Ovary (tissue), 7 donors: ENCODE measurements at regions not wholly inside any gene's neighbourhood (a gene's known extent, or its start where the extent isn't known, plus 50 kb on each side); places are given as distances from the start of the nearest gene placed in this dataset.

Experiments
- DNase-seq, 5 donors: peaks; one replicate each; pipeline ENCODE4 v3.0.0-alpha.2; 2019 to 2020
- H3K27ac ChIP-seq, 2 donors: fragments of 200-600 bp; one replicate each; pipeline versions ENCODE4 v1.5.1 to v1.8.0; 2019 to 2022
- H3K27me3 ChIP-seq: fragments of 200-600 bp; one replicate; pipeline ENCODE4 v1.8.0; 2022
- H3K36me3 ChIP-seq: fragments of 200-600 bp; sonication (generic); one replicate; pipeline ENCODE4 v1.5.1; 2019
- H3K4me1 ChIP-seq: one replicate; pipeline ENCODE4 v1.8.1; 2013; ENCODE audit warnings: mild to moderate bottlenecking, moderate library complexity; ENCODE audit not compliant: insufficient read depth
- H3K4me3 ChIP-seq: fragments of 200-600 bp; sonication (generic); one replicate; pipeline ENCODE4 v1.5.1; 2017
- H3K9me3 ChIP-seq, 2 donors: fragments of 200-600 bp in 1 of 2; sonication (generic) in 1 of 2; one replicate each; pipeline versions ENCODE4 v1.5.1 to v1.8.1; 2013 to 2019; ENCODE audit warnings: mild to moderate bottlenecking in 1 of 2, moderate library complexity in 1 of 2
- CTCF ChIP-seq, 3 donors: fragments of 450-650 bp in 2 of 3; fragments of 200-600 bp in 1 of 3; IDR thresholded peaks; one replicate each; pipeline versions ENCODE4 v1.5.1 to v1.8.0; 2016 to 2022; ENCODE audit warnings: antibody characterized with exemption in 3 of 3, mild to moderate bottlenecking in 1 of 3
- EP300 ChIP-seq: sonication (generic); formaldehyde crosslinking; IDR thresholded peaks from one replicate; pipeline ENCODE4 v1.6.1; 2017; ENCODE audit warnings: antibody characterized with exemption
- POLR2A ChIP-seq: fragments of 450-650 bp; IDR thresholded peaks from one replicate; pipeline ENCODE4 v1.6.1; 2017; ENCODE audit warnings: antibody characterized with exemption, mild to moderate bottlenecking, moderate library complexity
- WGBS, 3 donors: extraction: QIAGEN DNeasy Blood & Tissue Kit in 1 of 3; methylation state at CpG; one replicate each; pipeline versions ENCODE4 v1.1.5 to v1.1.7; 2013 to 2017; 5-methylcytosine and 5-hydroxymethylcytosine counted together
- intact Hi-C, 4 donors: fragments of 100-400 bp; cut with DNase I; formaldehyde crosslinking; loops; one replicate each; pipeline versions ENCODE4 v1.11.0 to v1.15.1; 2022 to 2023
- donor health status: DM: no; HTN: no; CAD: no; lungs with moderate emphysema.
- donor health status: DM: no; HTN: no; CAD: no.
- donor health status: Bipolar disorder and iron deficiency.
- donor health status: DM: no; HTN: no; CAD: no.
- donor health status: DM: yes; HTN: yes; CAD: no.

GRCh38 chr6:71471718-71472117, 183.1 kb downstream of the OGFRL1 start:
- H3K36me3 ChIP-seq = no peaks in the 10 kb centered on the region
- no peak for TF ChIP-seq POLR2A
- no peak for TF ChIP-seq EP300
- TF ChIP-seq CTCF (IDR thresholded peaks at IDR 0.05) = no peak
- DNase-seq = no peak
- no peak overlapping the region for H3K27ac ChIP-seq
- H3K9me3 ChIP-seq = no peaks in the 10 kb centered on the region
- no peak overlapping the region for H3K4me3 ChIP-seq
- intact Hi-C loops = no loop called here
- H3K4me1 ChIP-seq = no peaks in the 10 kb centered on the region
- no peaks in the 10 kb centered on the region for H3K27me3 ChIP-seq
- 86 to 89% (median 87%) methylated on average over 2 of the region's 2 CpGs for WGBS, 3 donors

GRCh38 chr6:71473926-71474325, 185.3 kb downstream of the OGFRL1 start:
- Histone ChIP-seq H3K36me3 (no peaks in the 10 kb centered on the region), H3K27me3 (no peaks in the 10 kb centered on the region), H3K4me1 (no peaks in the 10 kb centered on the region), H3K9me3 (no peaks in the 10 kb centered on the region), H3K4me3 (no peak overlapping the region), H3K27ac (no peak overlapping the region)
- WGBS, 3 donors = 35 to 38% (median 36%) methylated on average over 2 of the region's 2 CpGs
- peak in 1 of 5 donors; percentile 28 for DNase-seq
- TF ChIP-seq POLR2A = no peak
- no peak for TF ChIP-seq CTCF (IDR thresholded peaks at IDR 0.05)
- TF ChIP-seq EP300 = no peak
- intact Hi-C loops = no loop called here

GRCh38 chr6:71474942-71475341, 186.3 kb downstream of the OGFRL1 start:
- Histone ChIP-seq H3K4me3 (no peak overlapping the region), H3K9me3 (no peaks in the 10 kb centered on the region), H3K27me3 (no peaks in the 10 kb centered on the region), H3K4me1 (no peaks in the 10 kb centered on the region), H3K36me3 (no peaks in the 10 kb centered on the region), H3K27ac (no peak overlapping the region)
- intact Hi-C loops = no loop called here
- DNase-seq = no peak
- TF ChIP-seq EP300 (no peak), CTCF (IDR thresholded peaks at IDR 0.05) (no peak), POLR2A (no peak)
- 16 to 28% (median 27%) methylated on average over 1 of the region's 1 CpG for WGBS, 3 donors

GRCh38 chr6:71476371-71476770, 187.8 kb downstream of the OGFRL1 start:
- H3K9me3 ChIP-seq = no peaks in the 10 kb centered on the region
- no peaks in the 10 kb centered on the region for H3K4me1 ChIP-seq
- 66 to 92% (median 89%) methylated on average over 4 of the region's 4 CpGs for WGBS, 3 donors
- no peak overlapping the region for H3K4me3 ChIP-seq
- DNase-seq = no peak
- H3K36me3 ChIP-seq = no peaks in the 10 kb centered on the region
- no peaks in the 10 kb centered on the region for H3K27me3 ChIP-seq
- intact Hi-C loops = no loop called here
- TF ChIP-seq CTCF (IDR thresholded peaks at IDR 0.05) (no peak), POLR2A (no peak), EP300 (no peak)
- no peak overlapping the region for H3K27ac ChIP-seq

- H3K27me3 ChIP-seq = no peaks in the 10 kb centered on the region
- intact Hi-C loops = no loop called here
- H3K27ac ChIP-seq = no peak overlapping the region
- TF ChIP-seq EP300 = no peak
- TF ChIP-seq POLR2A = no peak
- TF ChIP-seq CTCF (IDR thresholded peaks at IDR 0.05) = no peak
- H3K4me3 ChIP-seq = no peak overlapping the region
- DNase-seq = no peak
- H3K36me3 ChIP-seq = no peaks in the 10 kb centered on the region
- H3K9me3 ChIP-seq = no peaks in the 10 kb centered on the region
- H3K4me1 ChIP-seq = no peaks in the 10 kb centered on the region
- 69 to 78% (median 76%) methylated on average over 2 of the region's 2 CpGs for WGBS, 3 donors
These were observed 188.3 kb downstream of the OGFRL1 start for GRCh38 chr6:71476872-71477271.
